COLO668 (cell line): ENCODE measurements at regions not wholly inside any gene's neighbourhood (a gene's known extent, or its start where the extent isn't known, plus 50 kb on each side); places are given as distances from the start of the nearest gene placed in this dataset.
A peak's percentile ranks its signal among the peaks of the same experiment; 100 is the strongest.
"Not testable (repeated sequence)": the region's sequence is repeated elsewhere in the genome, so short reads cannot be mapped to it uniquely, and the experiment has no call there.

Source experiments
- DNase-seq: peaks from one replicate; lab custom pipeline; 2025; ENCODE audit not compliant: unreplicated experiment; lab: John Stamatoyannopoulos, UW

DNA sequence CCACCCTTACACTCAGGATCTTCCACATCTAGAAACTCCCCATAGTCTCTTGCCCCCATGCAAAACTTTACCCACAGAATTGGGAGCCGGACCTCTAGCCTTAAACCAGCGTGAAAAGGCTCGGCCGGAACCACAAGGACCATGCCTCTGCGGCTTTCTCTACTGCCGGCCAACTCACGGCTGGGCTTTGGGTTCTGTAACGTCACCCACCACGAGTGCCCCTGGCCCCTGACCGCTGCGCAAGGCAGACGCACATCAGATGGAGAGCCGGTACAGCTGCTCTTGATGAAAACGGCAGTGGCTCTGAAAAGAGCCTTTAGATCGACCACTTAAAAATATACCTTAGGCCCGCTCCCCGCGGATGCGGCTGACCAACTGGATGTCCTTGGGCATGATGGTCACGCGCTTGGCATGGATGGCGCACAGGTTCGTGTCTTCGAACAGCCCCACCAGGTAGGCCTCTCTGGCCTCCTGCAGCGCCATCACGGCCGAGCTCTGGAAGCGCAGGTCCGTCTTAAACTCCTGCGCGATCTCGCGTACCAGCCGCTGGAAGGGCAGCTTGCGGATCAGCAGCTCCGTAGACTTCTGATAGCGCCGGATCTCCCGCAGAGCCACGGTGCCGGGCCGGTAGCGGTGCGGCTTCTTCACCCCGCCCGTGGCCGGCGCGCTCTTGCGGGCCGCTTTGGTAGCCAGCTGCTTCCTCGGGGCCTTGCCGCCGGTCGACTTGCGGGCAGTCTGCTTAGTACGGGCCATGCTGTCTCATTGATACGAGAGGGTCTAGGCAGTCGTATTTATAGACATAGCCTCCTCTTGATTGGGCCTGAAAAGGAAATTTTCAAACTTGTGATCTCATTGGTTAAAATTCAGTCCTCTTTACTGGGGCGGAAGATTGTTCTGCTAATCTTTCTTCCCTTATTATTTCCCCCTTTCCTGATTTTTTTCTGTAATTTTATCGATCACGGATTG, 66.3 kb downstream of the FAM72C start:
- DNase-seq = not testable (repeated sequence)

DNA sequence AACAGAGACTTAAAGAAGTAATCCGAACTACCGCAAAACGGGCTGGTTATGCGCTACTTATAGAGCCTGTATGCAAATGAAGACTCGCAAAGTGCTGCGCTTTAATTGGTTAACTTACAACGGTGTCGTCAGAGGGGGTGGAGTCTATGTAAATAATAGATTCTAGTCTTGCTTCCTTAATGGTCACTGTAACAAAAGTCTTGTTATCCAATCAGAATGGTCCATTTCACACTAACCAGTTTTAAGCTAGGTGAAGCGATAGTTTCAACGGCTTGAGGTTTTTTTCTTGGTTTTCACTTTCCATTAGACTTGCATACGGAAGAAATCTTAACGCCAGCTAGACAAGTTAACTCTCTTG, 67.2 kb downstream of the FAM72C start:
- not testable (repeated sequence) for DNase-seq

DNA sequence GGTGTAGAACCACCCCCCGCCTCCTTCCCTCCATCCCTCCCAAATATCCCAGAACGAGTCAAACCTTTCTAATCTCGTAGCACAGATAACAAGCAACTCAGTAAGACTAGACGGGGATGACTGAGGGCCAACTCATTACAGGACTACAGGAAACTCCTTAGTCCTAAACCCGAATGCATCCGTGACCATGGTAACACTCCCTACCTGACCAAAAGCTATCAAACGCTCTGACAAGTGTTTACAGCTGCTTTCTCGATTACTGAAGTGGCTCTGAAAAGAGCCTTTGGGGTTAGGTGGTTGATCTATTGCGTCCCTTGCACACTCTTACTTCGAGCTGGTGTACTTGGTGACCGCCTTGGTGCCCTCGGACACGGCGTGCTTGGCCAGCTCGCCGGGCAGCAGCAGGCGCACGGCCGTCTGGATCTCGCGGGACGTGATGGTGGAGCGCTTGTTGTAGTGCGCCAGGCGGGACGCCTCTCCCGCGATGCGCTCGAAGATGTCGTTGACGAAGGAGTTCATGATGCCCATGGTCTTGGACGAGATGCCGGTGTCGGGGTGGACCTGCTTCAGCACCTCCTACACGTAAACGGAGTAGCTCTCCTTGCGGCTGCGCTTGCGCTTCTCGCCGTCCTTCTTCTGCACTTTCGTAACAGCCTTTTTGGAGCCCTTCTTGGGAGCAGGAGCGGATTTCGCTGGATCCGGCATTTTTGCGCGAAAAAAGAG, 67.7 kb downstream of the FAM72C start:
- not testable (repeated sequence) for DNase-seq

DNA sequence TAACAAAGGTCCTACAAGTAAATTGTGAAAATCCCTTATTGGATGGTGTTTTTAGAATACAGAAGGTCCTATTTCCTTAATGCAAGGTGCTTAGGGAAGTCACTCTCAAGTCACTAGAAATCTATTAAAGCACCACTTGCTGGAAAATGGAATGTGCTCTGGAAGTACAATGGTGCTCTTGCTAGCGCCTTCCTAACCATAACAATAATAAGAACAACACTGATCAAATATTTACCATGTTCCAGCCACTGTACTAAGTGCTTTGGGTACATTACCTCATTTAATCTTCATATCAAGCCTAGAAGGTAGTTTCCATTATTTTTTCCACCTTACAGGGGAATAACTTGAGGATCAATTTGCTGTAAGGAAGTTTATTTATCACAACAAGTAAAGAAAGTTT, 75.4 kb downstream of the FAM72C start:
- DNase-seq = not testable (repeated sequence)

DNA sequence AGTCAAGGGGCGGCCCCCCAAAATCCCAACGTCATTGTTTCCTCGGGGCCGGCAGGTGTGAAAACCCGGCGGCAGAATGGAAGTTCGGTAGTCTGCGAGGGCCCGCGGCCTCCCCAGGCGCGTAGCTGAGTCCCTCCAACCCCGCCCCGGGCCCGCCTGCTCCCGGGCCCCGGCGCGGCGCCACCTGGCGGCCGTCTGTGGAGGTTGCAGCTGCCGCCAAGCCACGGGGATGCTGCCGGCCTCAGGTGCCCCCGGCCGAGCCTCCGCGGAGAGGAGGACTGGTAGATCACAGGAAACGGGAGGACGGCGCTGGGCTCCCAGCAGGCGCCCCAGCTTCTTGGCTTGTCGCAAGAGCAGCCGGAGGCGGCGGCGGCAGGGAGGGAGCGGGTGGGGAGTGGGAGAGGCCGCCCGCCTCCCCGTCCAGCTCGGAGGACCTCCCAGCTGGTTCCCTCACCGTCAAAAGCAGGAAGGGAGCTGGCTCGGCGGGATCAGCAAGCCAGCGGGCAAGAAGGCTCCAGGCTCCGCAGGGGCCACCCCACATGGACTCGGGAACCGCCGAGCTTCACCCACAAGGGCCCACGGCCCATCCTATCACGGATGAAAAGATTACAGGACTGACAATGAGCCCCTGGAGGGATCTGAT, 86.7 kb downstream of the FAM72C start:
- peak; percentile 49 for DNase-seq

DNA sequence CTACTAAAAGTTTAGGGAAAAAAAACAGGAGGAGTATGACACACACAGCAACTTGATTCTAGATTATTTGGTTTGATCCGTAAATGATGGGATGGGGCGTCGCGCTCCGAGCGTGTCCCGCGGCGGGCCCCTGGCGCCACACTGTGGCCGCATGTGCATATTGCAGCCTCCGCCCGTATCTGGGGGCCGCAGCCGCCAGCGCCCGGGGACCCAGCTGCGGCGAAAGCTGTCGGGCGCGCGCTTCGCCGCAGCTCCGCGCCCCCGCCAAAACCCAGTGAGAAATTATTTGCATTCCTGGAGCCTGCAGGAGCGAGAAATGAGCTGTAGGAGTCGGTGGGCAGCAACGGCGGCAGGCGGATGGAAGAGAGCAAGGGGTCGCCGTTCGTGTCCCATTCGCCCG, 87.3 kb downstream of the FAM72C start:
- DNase-seq = not testable (repeated sequence)

DNA sequence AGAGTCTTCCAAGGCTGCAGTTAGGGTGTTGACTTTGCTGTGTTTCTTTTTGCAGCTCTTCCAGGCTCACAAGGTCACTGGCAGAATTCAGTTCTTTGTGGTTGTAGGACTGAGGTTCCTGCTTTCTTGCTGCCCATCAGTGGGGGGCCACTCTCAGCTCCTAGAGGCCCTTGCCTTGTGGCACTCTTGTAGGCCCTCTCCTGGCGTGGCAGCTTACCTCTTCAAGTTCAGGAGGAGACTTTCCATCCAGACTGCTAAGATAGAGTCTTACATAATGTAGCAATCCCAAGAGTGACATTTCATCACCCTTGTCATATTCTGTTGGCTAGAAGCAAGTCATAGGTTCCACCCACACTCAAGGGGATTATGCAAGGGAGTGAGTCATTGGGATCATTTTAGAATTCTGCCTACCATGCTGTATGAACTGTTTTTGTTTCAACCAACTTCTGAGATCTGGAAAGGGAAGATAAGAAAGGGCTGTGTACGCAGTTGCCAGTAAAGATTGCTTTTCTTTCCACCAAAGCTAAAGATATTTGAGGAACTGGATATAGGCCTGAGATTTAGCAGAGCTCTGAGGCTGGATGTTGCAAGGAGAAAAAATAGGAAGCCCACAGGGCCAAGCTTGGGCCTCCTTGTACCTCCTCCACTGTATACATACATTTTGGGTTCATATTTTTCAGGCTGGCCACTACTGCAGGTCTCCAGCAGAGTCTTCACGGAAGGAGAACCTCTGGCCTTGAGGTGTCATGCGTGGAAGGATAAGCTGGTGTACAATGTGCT, 91.8 kb downstream of the FAM72C start:
- DNase-seq = not testable (repeated sequence)

GRCh38 chr1:143875947-143876346, 95.8 kb downstream of the FAM72C start:
- DNase-seq = not testable (repeated sequence)

DNA sequence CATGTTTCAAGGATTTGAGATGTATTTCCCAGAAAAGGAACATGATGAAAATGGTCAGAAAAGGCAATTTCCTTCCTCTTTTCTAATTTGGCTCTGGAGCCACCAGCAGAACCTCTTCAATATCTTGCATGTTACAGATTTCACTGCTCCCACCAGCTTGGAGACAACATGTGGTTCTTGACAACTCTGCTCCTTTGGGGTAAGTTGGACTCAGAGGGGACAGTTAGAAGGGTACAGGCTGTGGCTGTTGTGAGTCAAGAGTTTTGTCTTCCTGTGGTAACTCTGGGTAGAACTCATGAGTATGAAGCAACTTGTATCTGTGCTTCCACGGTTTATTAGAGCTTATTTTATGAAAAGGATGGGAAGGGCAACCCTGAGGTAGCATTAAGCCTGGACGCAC, 97.2 kb downstream of the FAM72C start:
- not testable (repeated sequence) for DNase-seq

- DNase-seq = not testable (repeated sequence)
Observed at GRCh38 chr1:143873650-143874049, 98.1 kb downstream of the FAM72C start.

GRCh38 chr1:143870388-143870787, 101.4 kb downstream of the FAM72C start:
- DNase-seq = not testable (repeated sequence)

DNA sequence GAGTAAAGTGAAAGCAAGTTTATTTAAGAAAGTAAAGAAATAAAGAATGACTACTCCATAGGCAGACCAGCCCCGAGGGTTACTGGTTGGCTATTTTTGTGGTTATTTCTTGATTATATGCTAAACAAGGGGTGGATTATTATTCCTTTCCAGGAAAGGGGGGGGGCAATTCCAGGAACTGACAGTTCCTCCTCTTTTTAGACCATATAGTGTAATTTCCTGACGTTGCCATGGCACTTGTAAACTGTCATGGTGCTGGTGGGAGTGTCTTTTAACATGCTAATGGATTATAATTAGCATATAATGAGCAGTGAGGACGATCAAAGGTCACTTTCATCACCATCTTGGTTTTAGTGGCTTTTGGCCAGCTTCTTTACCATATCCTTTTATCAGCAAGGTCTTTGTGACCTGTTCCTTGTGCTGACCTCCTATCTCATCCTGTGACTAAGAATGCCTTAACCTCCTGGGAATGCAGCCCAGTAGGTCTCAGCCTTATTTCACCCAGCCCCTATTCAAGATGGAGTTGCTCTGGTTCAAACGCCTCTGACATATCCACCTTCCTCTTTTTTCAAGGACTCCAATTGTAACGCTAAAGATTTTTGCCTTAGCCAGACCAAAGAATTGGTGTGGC, 104.1 kb downstream of the FAM72C start:
- not testable (repeated sequence) for DNase-seq

GRCh38 chr1:143863901-143864520, 107.8 kb downstream of the FAM72C start:
- not testable (repeated sequence) for DNase-seq

GRCh38 chr1:143862722-143863121, 109.1 kb downstream of the FAM72C start:
- DNase-seq = not testable (repeated sequence)

- not testable (repeated sequence) for DNase-seq
Observed at GRCh38 chr1:143861306-143861705, 110.5 kb downstream of the FAM72C start.

DNA sequence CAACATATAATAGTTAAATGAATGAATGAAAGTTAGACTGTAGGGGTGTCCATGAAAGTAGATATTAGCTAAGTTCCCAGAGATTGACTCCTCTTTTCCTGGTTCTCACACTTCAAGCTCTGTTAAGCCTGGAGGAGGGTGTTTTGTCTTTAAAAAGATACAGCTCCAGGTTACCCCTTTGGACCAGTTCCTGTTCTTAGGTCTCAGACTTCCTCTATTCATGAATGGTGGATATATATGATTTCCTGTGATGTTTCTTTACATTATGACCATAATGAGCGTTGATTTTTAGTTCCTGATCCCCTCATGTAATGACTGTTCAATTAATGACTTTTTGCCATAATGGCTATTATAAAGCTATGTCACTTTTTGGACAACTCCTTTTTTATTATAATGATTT, 115.9 kb downstream of the FAM72C start:
- not testable (repeated sequence) for DNase-seq

DNA sequence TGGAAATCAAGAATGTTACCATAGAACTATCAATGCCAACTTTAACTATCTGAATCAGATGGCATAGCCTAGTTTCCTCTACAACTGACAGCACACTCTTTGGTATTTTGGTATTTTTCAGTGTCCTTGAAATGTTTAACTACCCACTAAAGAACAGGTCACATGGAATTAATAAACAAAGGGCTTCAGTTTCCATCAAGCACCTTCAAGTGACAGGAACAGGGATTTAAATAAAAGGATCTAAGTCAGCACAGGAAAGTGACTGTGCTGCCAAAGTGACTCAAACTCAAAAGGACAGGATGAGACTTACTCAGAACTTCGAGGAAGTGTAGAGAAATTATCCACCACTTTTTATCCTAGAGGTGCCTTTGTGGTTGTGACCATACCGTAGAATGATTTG, 117.7 kb downstream of the FAM72C start:
- DNase-seq = not testable (repeated sequence)

- not testable (repeated sequence) for DNase-seq
Observed at GRCh38 chr1:143850637-143851036, 121.1 kb downstream of the FAM72C start.

- DNase-seq = not testable (repeated sequence)
Observed at GRCh38 chr1:143848859-143849258, 122.9 kb downstream of the FAM72C start.

- not testable (repeated sequence) for DNase-seq
Observed at GRCh38 chr1:143845193-143845592, 126.6 kb downstream of the FAM72C start.
